ENCODE measurements at regions not wholly inside any gene's neighbourhood (a gene's known extent, or its start where the extent isn't known, plus 50 kb on each side); places are given as distances from the start of the nearest gene placed in this dataset.

- Mint-ChIP-seq H3K27me3 (ENCODE audit: unreplicated experiment) (peaks cover 3% of the 10 kb centered on the region), H3K4me1 (ENCODE audit: unreplicated experiment) (no peaks in the 10 kb centered on the region), H3K27ac (ENCODE audit: unreplicated experiment) (no peak overlapping the region), H3K36me3 (ENCODE audit: unreplicated experiment) (no peaks in the 10 kb centered on the region), H3K4me3 (ENCODE audit: unreplicated experiment) (no peak overlapping the region), H3K9me3 (ENCODE audit: unreplicated experiment) (no peaks in the 10 kb centered on the region)
- no peak for DNase-seq (ENCODE audit: extremely low spot score, unreplicated experiment)
- no peak for TF ChIP-seq CTCF (IDR thresholded peaks at IDR 0.05)
These were observed 1934.2 kb upstream of the IGFBP7 start for GRCh38 chr4:59044286-59044900.

DNA sequence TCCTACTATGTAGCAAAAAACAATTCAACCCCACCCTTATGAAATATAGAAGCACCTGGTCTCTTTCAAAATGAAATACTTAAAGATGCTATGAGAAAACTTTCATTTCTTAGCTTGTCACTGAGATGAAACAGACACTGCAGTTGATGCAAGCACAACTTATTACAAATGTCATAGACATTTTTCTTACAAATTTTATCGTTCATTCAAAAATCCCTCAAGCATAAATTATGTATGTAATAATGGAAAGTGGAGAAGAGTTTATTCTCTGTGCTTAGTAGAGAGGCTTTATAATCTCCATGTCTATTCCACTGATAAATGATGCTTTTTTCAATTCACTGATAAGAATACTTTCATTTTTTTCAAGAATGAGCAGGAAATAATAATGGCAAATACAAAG lies 1943.9 kb upstream of the IGFBP7 start:
- no peak for TF ChIP-seq CTCF (IDR thresholded peaks at IDR 0.05)
- Mint-ChIP-seq H3K36me3 (ENCODE audit: unreplicated experiment) (no peaks in the 10 kb centered on the region), H3K27ac (ENCODE audit: unreplicated experiment) (no peak overlapping the region), H3K27me3 (ENCODE audit: unreplicated experiment) (no peaks in the 10 kb centered on the region), H3K9me3 (ENCODE audit: unreplicated experiment) (no peaks in the 10 kb centered on the region), H3K4me3 (ENCODE audit: unreplicated experiment) (no peak overlapping the region), H3K4me1 (ENCODE audit: unreplicated experiment) (no peaks in the 10 kb centered on the region)
- no peak for DNase-seq (ENCODE audit: extremely low spot score, unreplicated experiment)

DNA sequence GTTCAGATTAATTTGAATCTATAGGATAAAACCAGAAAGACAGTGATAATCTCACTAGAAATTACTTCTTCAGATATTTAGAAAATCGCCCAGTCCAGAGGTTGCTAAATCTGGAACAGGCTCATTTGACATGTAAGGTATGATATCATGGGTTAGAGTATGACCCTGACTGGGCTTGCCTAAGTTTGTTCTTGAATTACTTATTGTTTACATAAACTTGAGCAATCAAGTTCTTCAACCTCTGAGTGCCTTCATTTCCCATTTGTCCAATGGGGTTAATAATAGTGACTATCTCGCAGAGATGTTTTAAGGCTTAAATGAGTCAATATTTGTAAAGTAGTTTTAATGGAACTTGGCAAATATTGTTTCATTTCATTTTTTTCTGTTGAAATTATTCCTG lies 1947.6 kb upstream of the IGFBP7 start:
- Mint-ChIP-seq H3K27me3 (ENCODE audit: unreplicated experiment) (no peaks in the 10 kb centered on the region), H3K36me3 (ENCODE audit: unreplicated experiment) (no peaks in the 10 kb centered on the region), H3K4me3 (ENCODE audit: unreplicated experiment) (no peak overlapping the region), H3K4me1 (ENCODE audit: unreplicated experiment) (no peaks in the 10 kb centered on the region), H3K27ac (ENCODE audit: unreplicated experiment) (no peak overlapping the region), H3K9me3 (ENCODE audit: unreplicated experiment) (no peaks in the 10 kb centered on the region)
- TF ChIP-seq CTCF (IDR thresholded peaks at IDR 0.05) = no peak
- no peak for DNase-seq (ENCODE audit: extremely low spot score, unreplicated experiment)

- Mint-ChIP-seq H3K4me3 (ENCODE audit: unreplicated experiment) (no peak overlapping the region), H3K27me3 (ENCODE audit: unreplicated experiment) (no peaks in the 10 kb centered on the region), H3K9me3 (ENCODE audit: unreplicated experiment) (no peaks in the 10 kb centered on the region), H3K4me1 (ENCODE audit: unreplicated experiment) (no peaks in the 10 kb centered on the region), H3K36me3 (ENCODE audit: unreplicated experiment) (no peaks in the 10 kb centered on the region), H3K27ac (ENCODE audit: unreplicated experiment) (no peak overlapping the region)
- no peak for TF ChIP-seq CTCF (IDR thresholded peaks at IDR 0.05)
- no peak for DNase-seq (ENCODE audit: extremely low spot score, unreplicated experiment)
These were observed 1948.4 kb upstream of the IGFBP7 start for GRCh38 chr4:59058543-59058942.

DNA sequence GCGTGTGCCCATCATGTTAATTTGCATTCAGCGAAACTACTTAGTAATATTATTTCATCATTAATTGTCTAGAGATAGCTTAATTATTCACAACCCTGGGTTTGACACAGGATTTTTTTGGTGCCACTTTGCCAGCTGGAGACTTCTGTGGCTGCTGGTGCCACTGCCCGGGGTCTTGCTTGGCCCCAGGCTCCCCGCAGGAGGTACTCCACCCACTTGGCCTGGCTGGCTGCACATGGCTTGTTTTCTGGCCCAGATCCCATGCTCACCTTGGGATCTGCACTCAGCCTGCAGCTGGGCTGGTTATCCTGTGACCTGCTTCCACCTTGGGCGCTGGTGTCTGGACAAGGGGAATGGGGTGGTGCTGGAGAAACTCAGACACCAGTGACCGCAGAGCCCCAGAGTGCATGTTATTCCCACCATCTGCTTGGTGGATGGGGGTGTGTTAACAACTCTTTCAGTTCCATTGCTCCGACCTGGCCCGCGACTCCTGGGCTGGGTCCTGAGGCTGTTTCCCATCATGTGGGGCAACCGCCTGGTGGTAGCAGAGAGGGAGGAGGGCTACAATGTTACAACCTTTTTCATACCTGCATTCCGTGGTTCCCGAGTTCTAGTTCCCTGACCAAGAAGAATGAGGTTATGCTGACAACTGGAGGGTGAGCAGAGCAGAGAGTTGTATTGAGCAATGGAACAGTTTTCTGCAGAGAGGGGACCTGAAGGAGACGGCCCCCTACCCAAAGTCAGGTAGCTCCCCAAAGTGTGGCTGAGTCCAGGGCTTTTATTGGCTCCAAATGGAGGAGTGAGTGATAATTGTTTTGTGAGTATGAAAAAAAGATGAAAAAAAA lies 1950.0 kb upstream of the IGFBP7 start:
- no peak for TF ChIP-seq CTCF (IDR thresholded peaks at IDR 0.05)
- Mint-ChIP-seq H3K4me3 (ENCODE audit: unreplicated experiment) (no peak overlapping the region), H3K27ac (ENCODE audit: unreplicated experiment) (no peak overlapping the region), H3K9me3 (ENCODE audit: unreplicated experiment) (no peaks in the 10 kb centered on the region), H3K36me3 (ENCODE audit: unreplicated experiment) (no peaks in the 10 kb centered on the region), H3K4me1 (ENCODE audit: unreplicated experiment) (no peaks in the 10 kb centered on the region), H3K27me3 (ENCODE audit: unreplicated experiment) (no peaks in the 10 kb centered on the region)
- no peak for DNase-seq (ENCODE audit: extremely low spot score, unreplicated experiment)
